Chondrocyte (in vitro differentiated cells): ENCODE measurements at regions not wholly inside any gene's neighbourhood (a gene's known extent, or its start where the extent isn't known, plus 50 kb on each side); places are given as distances from the start of the nearest gene placed in this dataset.

Source experiments
- DNase-seq: peaks from one replicate; pipeline ENCODE4 v3.0.0; 2021; ENCODE audit warnings: mixed read lengths, low spot score
- H3K27ac Mint-ChIP-seq: one replicate; pipeline ENCODE4 v1.8.0; 2021; ENCODE audit warnings: mild to moderate bottlenecking, moderate library complexity, mixed read lengths; ENCODE audit not compliant: unreplicated experiment
- H3K27me3 Mint-ChIP-seq: 2 replicates; pipeline ENCODE4 v1.8.0; 2021; ENCODE audit warnings: low read depth, mixed read lengths
- H3K36me3 Mint-ChIP-seq: 2 replicates; pipeline ENCODE4 v1.8.0; 2021; ENCODE audit warnings: low read depth, mixed read lengths
- H3K4me1 Mint-ChIP-seq: 2 replicates; pipeline ENCODE4 v1.8.0; 2021; ENCODE audit warnings: low read depth, mild to moderate bottlenecking, mixed read lengths
- H3K4me3 Mint-ChIP-seq: one replicate; pipeline ENCODE4 v1.8.0; 2021; ENCODE audit warnings: mild to moderate bottlenecking, moderate library complexity, mixed read lengths; ENCODE audit not compliant: unreplicated experiment
- H3K9me3 Mint-ChIP-seq: 2 replicates; pipeline ENCODE4 v1.8.0; 2021; ENCODE audit warnings: low read depth, mixed read lengths
- CTCF ChIP-seq: fragments of 200-600 bp; sonication (generic); IDR thresholded peaks from 2 replicates; pipeline ENCODE4 v1.5.0; 2021; ENCODE audit warnings: antibody characterized with exemption, mild to moderate bottlenecking, moderate library complexity

GRCh38 chr14:95449131-95449530, 67.3 kb downstream of the SYNE3 start:
- H3K27me3 Mint-ChIP-seq = no peaks in the 10 kb centered on the region
- no peak overlapping the region for H3K27ac Mint-ChIP-seq
- TF ChIP-seq CTCF = no peak
- no peak overlapping the region for H3K4me3 Mint-ChIP-seq
- no peak for DNase-seq
- H3K9me3 Mint-ChIP-seq = no peaks in the 10 kb centered on the region
- peaks cover 20% of the 10 kb centered on the region for H3K36me3 Mint-ChIP-seq
- H3K4me1 Mint-ChIP-seq = no peaks in the 10 kb centered on the region

GRCh38 chr14:95446470-95446869, 70.0 kb downstream of the SYNE3 start:
- no peaks in the 10 kb centered on the region for H3K9me3 Mint-ChIP-seq
- H3K4me1 Mint-ChIP-seq = peaks cover 15% of the 10 kb centered on the region
- DNase-seq = no peak
- no peak for TF ChIP-seq CTCF
- no peak overlapping the region for H3K27ac Mint-ChIP-seq
- peaks cover 15% of the 10 kb centered on the region for H3K36me3 Mint-ChIP-seq
- H3K27me3 Mint-ChIP-seq = no peaks in the 10 kb centered on the region
- H3K4me3 Mint-ChIP-seq = no peak overlapping the region

GRCh38 chr14:95445676-95446075, 70.8 kb downstream of the SYNE3 start:
- TF ChIP-seq CTCF = no peak
- H3K27me3 Mint-ChIP-seq = no peaks in the 10 kb centered on the region

GRCh38 chr14:95445161-95445560, 71.3 kb downstream of the SYNE3 start:
- no peak overlapping the region for H3K27ac Mint-ChIP-seq
- TF ChIP-seq CTCF = no peak
- no peaks in the 10 kb centered on the region for H3K9me3 Mint-ChIP-seq
- H3K36me3 Mint-ChIP-seq = peaks cover 14% of the 10 kb centered on the region
- no peak for DNase-seq
- H3K4me1 Mint-ChIP-seq = peaks cover 28% of the 10 kb centered on the region
- no peaks in the 10 kb centered on the region for H3K27me3 Mint-ChIP-seq
- H3K4me3 Mint-ChIP-seq = no peak overlapping the region

More at GRCh38 chr14:95445676-95446075, 70.8 kb downstream of the SYNE3 start:
- Mint-ChIP-seq H3K27ac (no peak overlapping the region), H3K9me3 (no peaks in the 10 kb centered on the region), H3K4me1 (peaks cover 23% of the 10 kb centered on the region), H3K4me3 (no peak overlapping the region), H3K36me3 (peaks cover 14% of the 10 kb centered on the region)
- DNase-seq = no peak

GRCh38 chr14:95444132-95445129, 72.0 kb downstream of the SYNE3 start:
- Mint-ChIP-seq H3K27me3 (no peaks in the 10 kb centered on the region), H3K36me3 (peaks cover 15% of the 10 kb centered on the region), H3K27ac (no peak overlapping the region), H3K4me1 (peaks cover 29% of the 10 kb centered on the region), H3K4me3 (no peak overlapping the region), H3K9me3 (no peaks in the 10 kb centered on the region)
- no peak for TF ChIP-seq CTCF
- DNase-seq = no peak
